CD14-positive monocyte (primary cell): ENCODE measurements at regions not wholly inside any gene's neighbourhood (a gene's known extent, or its start where the extent isn't known, plus 50 kb on each side); places are given as distances from the start of the nearest gene placed in this dataset.

Experiments
- DNase-seq, 3 donors: peaks; one replicate each; pipeline ENCODE4 v3.0.0-alpha.2; 2011 to 2022
- H2AFZ ChIP-seq: 2 replicates; pipeline ENCODE4 v1.6.0; 2012; ENCODE audit warnings: mild to moderate bottlenecking, low read depth, low read length, inconsistent platforms; ENCODE audit not compliant: insufficient read depth, poor library complexity, severe bottlenecking
- H3K27ac ChIP-seq, 2 donors: 1 replicate in 1 of 2; 2 replicates in 1 of 2; pipeline ENCODE4 v1.5.1; 2012 to 2013; ENCODE audit warnings: low read length in 2 of 2, control low read depth in 1 of 2, inconsistent platforms in 1 of 2, low read depth in 1 of 2, mild to moderate bottlenecking in 1 of 2
- H3K27me3 ChIP-seq, 2 donors: one replicate each; pipeline versions ENCODE4 v1.6.0 to v1.6.1; 2011 to 2013; ENCODE audit warnings: low read length in 2 of 2; ENCODE audit not compliant: control insufficient read depth in 2 of 2, insufficient read depth in 2 of 2
- H3K36me3 ChIP-seq, 2 donors: replicated peaks in 1 of 2; 1 replicate in 1 of 2; 2 replicates in 1 of 2; pipeline versions ENCODE4 v1.5.1 to v1.6.1; 2012 to 2013; ENCODE audit warnings: low read length in 2 of 2, control low read depth in 1 of 2, inconsistent platforms in 1 of 2, mild to moderate bottlenecking in 1 of 2; ENCODE audit not compliant: insufficient read depth in 2 of 2, control insufficient read depth in 1 of 2
- H3K4me1 ChIP-seq, 2 donors: 1 replicate in 1 of 2; 2 replicates in 1 of 2; pipeline versions ENCODE4 v1.5.1 to v1.6.1; 2012 to 2013; ENCODE audit warnings: low read length in 2 of 2, control low read depth in 1 of 2, inconsistent platforms in 1 of 2, mild to moderate bottlenecking in 1 of 2, moderate library complexity in 1 of 2; ENCODE audit not compliant: insufficient read depth in 2 of 2, control insufficient read depth in 1 of 2
- H3K4me2 ChIP-seq: replicated peaks from 2 replicates; pipeline ENCODE3; 2012; ENCODE audit warnings: low read length, moderate library complexity, mild to moderate bottlenecking; ENCODE audit not compliant: poor library complexity, severe bottlenecking; ENCODE audit errors: extremely low read depth
- H3K4me3 ChIP-seq, 3 experiments: fragments of 200-600 bp in 1 of 3; sonication (generic) in 1 of 3; replicated peaks in 1 of 3; 1 replicate in 2 of 3; 2 replicates in 1 of 3; pipeline ENCODE4 v1.5.1; 2011 to 2013; ENCODE audit warnings: low read length in 3 of 3, mild to moderate bottlenecking in 3 of 3, control low read depth in 2 of 3, low read depth in 2 of 3, inconsistent platforms in 1 of 3, moderate library complexity in 1 of 3
- H3K79me2 ChIP-seq: 2 replicates; pipeline ENCODE4 v1.6.0; 2012; ENCODE audit warnings: mild to moderate bottlenecking, control low read depth, inconsistent platforms, low read length, moderate library complexity; ENCODE audit not compliant: insufficient read depth
- H3K9ac ChIP-seq: 2 replicates; pipeline ENCODE4 v1.6.0; 2017; ENCODE audit warnings: low read length, mild to moderate bottlenecking; ENCODE audit not compliant: insufficient read depth, poor library complexity, severe bottlenecking
- H3K9me3 ChIP-seq, 2 donors: replicated peaks in 1 of 2; 1 replicate in 1 of 2; 2 replicates in 1 of 2; pipeline versions ENCODE4 v1.5.1 to v1.6.1; 2012 to 2013; ENCODE audit warnings: low read length in 2 of 2, control low read depth in 1 of 2; ENCODE audit not compliant: control insufficient read depth in 1 of 2, insufficient read depth in 1 of 2
- H4K20me1 ChIP-seq: 2 replicates; pipeline ENCODE4 v1.6.0; 2012; ENCODE audit warnings: mild to moderate bottlenecking, low read length, control low read depth, moderate library complexity; ENCODE audit not compliant: insufficient read depth
- H3K27ac Mint-ChIP-seq, 7 donors: one replicate each; pipeline ENCODE4 v1.8.0; 2020; ENCODE audit warnings: mild to moderate bottlenecking in 7 of 7, mixed read lengths in 7 of 7, moderate library complexity in 6 of 7, inconsistent platforms in 2 of 7
- H3K27me3 Mint-ChIP-seq, 3 donors: one replicate each; pipeline ENCODE4 v1.8.0; 2021 to 2022; ENCODE audit warnings: low read depth in 3 of 3, mild to moderate bottlenecking in 3 of 3, mixed read lengths in 3 of 3, moderate library complexity in 3 of 3, inconsistent platforms in 1 of 3
- H3K36me3 Mint-ChIP-seq, 2 donors: one replicate each; pipeline ENCODE4 v1.8.0; 2020; ENCODE audit warnings: mixed read lengths in 2 of 2, inconsistent platforms in 1 of 2, mild to moderate bottlenecking in 1 of 2
- H3K4me1 Mint-ChIP-seq: one replicate; pipeline ENCODE4 v1.8.0; 2020; ENCODE audit warnings: mild to moderate bottlenecking, mixed read lengths
- H3K4me3 Mint-ChIP-seq, 2 donors: one replicate each; pipeline ENCODE4 v1.8.0; 2020; ENCODE audit warnings: mild to moderate bottlenecking in 2 of 2, mixed read lengths in 2 of 2, moderate library complexity in 1 of 2
- H3K9me3 Mint-ChIP-seq, 7 donors: one replicate each; pipeline ENCODE4 v1.8.0; 2020 to 2022; ENCODE audit warnings: mixed read lengths in 7 of 7, mild to moderate bottlenecking in 6 of 7, moderate library complexity in 6 of 7, inconsistent platforms in 2 of 7
- CTCF ChIP-seq: fragments of 200-600 bp; IDR thresholded peaks from one replicate; pipeline ENCODE4 v1.8.0; 2022; ENCODE audit warnings: antibody characterized with exemption, mild to moderate bottlenecking
- WGBS: methylation state at CpG from one replicate; pipeline ENCODE4 v1.1.5; 2013; ENCODE audit warnings: missing lambda C conversion rate; ENCODE audit not compliant: insufficient coverage; 5-methylcytosine and 5-hydroxymethylcytosine counted together
- intact Hi-C, 2 donors: fragments of 100-400 bp; cut with micrococcal nuclease; formaldehyde crosslinking; loops; one replicate each; pipeline versions ENCODE4 v1.15.0 to v1.15.1; 2023

GRCh38 chr2:17171446-17172049, 346.7 kb downstream of the RAD51AP2 start:
- Mint-ChIP-seq H3K4me1 (no peaks in the 10 kb centered on the region), H3K36me3 (no peaks in the 10 kb centered on the region), H3K9me3 (no peaks in the 10 kb centered on the region), H3K4me3 (no peak overlapping the region), H3K27me3 (peaks cover 0 to 4% (median 0%) of the 10 kb centered on the region in 3 donors), H3K27ac (no peak overlapping the region)
- Histone ChIP-seq H3K27ac (no peak overlapping the region), H3K4me1 (no peaks in the 10 kb centered on the region), H3K9me3 (no peaks in the 10 kb centered on the region), H2AFZ (no peak overlapping the region), H3K9ac (no peak overlapping the region), H3K36me3 (no peaks in the 10 kb centered on the region), H4K20me1 (no peaks in the 10 kb centered on the region), H3K79me2 (no peaks in the 10 kb centered on the region), H3K27me3 (no peaks in the 10 kb centered on the region), H3K4me2 (no peak overlapping the region), H3K4me3 (no peak overlapping the region)
- 0% methylated on average over 2 of the region's 7 CpGs for WGBS
- intact Hi-C loops = no loop called here
- peak; percentile 8 for TF ChIP-seq CTCF
- no peak for DNase-seq

- no peak for TF ChIP-seq CTCF
- no peaks in the 10 kb centered on the region for H3K27me3 ChIP-seq
- no peaks in the 10 kb centered on the region for H3K36me3 Mint-ChIP-seq
- H3K79me2 ChIP-seq = no peaks in the 10 kb centered on the region
- H3K9me3 Mint-ChIP-seq = no peaks in the 10 kb centered on the region
- H3K9me3 ChIP-seq = no peaks in the 10 kb centered on the region
- intact Hi-C loops = no loop called here
- no peak overlapping the region for H2AFZ ChIP-seq
- peaks cover 0 to 2% (median 0%) of the 10 kb centered on the region in 3 donors for H3K27me3 Mint-ChIP-seq
- no peaks in the 10 kb centered on the region for H3K36me3 ChIP-seq
- no peaks in the 10 kb centered on the region for H3K4me1 ChIP-seq
- no peak overlapping the region for H3K27ac ChIP-seq
- 100% methylated on average over 4 of the region's 4 CpGs for WGBS
- no peak for DNase-seq
- no peaks in the 10 kb centered on the region for H3K4me1 Mint-ChIP-seq
- H3K4me3 ChIP-seq = no peak overlapping the region
- H3K4me2 ChIP-seq = no peak overlapping the region
- H4K20me1 ChIP-seq = no peaks in the 10 kb centered on the region
- no peak overlapping the region for H3K27ac Mint-ChIP-seq
- H3K4me3 Mint-ChIP-seq = no peak overlapping the region
- no peak overlapping the region for H3K9ac ChIP-seq
Observed at GRCh38 chr2:17166506-17166905, 351.7 kb downstream of the RAD51AP2 start.
